ENCODE measurements at regions not wholly inside any gene's neighbourhood (a gene's known extent, or its start where the extent isn't known, plus 50 kb on each side); places are given as distances from the start of the nearest gene placed in this dataset.
"Not testable (repeated sequence)": the region's sequence is repeated elsewhere in the genome, so short reads cannot be mapped to it uniquely, and the experiment has no call there.

DNA sequence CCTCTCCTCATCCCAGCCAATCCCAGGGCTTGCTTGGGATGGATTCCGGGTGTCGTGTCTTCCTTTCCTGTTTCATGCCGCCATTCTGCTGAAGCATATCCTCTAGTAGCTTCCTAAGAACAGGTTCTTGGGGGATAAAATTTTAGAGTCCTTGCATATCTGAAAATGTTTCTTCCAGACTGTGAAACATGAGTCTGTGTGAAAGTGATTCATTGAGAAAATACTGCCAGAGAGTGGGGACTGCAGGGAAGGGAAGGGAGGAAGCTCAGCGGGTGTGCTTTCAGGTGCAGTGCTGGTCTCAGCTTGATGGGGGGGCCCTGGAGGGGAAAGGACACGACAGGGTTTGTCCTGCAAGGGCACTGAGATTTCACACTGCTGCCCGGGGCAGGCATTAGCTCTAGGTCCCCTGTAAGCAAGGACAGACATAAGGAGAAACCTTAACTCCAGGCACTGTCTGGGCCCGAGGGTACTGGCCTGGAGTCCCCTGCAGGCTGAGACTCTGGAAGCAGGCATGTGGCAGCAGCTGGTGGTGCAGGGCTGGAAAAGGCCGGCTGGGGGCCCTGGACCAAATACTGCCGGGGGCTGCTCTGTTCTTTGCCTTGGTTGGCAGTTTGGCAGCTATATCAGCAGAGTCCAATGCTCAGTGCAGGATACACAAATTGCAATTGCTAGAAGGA, 97.6 kb upstream of the HS6ST1 start:
- DNase-seq = no peak

GRCh38 chr2:128416806-128417205, 98.1 kb upstream of the HS6ST1 start:
- DNase-seq = no peak

- DNase-seq = not testable (repeated sequence)
These were observed 98.6 kb upstream of the HS6ST1 start for GRCh38 chr2:128417264-128417663.

- DNase-seq = no peak
These were observed 101.5 kb upstream of the HS6ST1 start for GRCh38 chr2:128420131-128420530.

GRCh38 chr2:128420776-128421175, 102.1 kb upstream of the HS6ST1 start:
- DNase-seq = no peak

DNA sequence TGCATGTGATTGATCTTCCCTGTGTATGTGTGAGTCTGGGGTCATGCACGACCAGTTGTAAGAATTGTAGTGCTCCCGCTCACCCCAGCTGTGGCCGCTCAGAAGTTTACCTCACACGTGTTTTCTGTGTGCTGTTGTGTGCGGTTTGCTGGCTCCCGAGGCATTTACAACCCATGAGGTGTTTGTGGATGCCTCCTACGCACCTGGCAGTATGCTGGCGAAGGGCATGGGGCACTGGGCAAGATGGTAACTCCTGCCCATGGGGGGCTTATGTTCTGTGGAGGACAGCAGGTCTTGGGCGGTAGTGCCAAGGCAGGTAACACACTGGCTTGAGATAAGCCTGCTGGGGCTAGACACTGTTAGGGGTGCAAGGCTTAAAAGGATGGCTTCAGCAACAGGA, 102.6 kb upstream of the HS6ST1 start:
- DNase-seq = no peak

GRCh38 chr2:128421861-128422311, 103.2 kb upstream of the HS6ST1 start:
- DNase-seq = no peak

DNA sequence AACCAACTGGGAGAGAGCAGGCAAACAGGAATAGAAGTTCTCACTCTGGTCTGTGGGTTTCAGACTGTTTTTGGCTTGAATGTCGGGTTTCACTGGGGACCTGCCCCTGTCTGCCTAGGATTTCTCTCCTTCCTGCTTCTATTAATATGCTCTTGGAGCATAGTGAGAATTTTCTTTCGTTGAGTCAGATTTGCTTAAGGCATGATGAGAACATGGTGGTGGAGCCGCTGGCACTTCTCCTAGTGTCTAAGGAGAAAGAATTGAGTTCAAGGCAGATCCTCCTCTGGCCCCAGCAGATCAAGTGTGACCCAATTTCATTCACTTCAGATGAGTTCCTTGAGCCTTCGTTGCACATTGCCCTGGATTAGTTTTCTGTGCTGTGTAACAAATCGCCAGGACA, 103.9 kb upstream of the HS6ST1 start:
- DNase-seq = no peak

DNA sequence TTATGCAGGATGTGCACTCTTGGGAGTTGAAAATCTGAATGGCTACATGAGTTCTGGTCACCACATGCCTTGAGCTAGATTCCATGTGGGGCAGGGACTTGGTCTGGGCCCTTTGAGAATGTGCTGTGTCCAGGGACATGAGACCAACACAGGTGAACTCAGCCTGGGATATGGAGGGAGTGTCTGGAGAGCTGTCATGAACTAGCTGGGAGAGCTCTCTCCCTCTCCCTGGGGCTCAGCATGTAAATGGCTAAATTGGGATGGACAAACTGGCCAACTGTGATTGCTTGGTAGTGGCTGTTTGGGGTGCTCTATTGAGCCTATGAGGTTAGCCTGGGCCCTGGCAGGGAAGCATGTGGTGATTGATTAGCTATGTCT, 105.1 kb upstream of the HS6ST1 start:
- no peak for DNase-seq

GRCh38 chr2:128424406-128425171, 105.9 kb upstream of the HS6ST1 start:
- DNase-seq = no peak

GRCh38 chr2:128425216-128425615, 106.5 kb upstream of the HS6ST1 start:
- no peak for DNase-seq

DNA sequence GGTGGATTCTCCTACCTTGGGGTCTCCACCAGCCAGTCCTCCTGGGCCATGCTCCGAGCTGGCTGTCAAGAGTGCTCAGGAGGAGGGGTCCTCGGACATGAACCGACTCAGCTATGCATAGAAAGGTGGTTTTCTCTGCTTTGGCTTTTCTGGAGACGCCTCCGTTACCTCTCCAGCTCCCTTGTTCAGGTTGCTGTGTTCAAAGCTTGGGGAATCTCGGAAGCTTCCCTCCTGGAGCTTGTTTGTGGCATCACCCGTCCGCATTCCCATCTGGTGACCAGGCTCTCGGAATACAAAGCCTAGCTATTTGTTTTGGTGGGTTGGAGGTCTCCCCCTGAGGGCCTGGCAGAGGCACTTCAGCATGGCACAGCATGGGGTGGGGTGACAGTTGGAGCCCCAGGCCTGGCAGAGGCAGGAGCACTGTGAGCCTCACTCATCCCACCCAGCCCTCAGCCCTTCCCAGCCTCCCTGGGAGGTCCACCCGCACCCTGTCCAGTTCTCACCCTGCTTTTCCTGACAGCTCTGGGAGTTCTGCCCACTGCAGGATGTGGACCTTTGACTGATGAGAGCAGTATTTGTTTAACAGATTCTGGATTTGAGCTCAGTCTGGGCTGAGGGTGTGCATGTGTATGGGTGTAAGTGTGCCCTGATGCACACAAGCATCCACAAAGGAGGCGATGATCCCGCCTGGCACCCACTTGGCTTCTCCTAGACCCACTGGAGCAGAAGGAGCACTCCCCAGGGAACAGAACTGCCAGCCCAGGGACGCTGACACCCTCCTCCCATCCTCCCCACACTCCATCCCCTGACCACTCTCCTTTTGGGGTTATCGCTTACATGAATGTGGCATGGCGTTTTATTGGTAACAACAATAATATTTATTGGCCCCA, 107.3 kb upstream of the HS6ST1 start:
- DNase-seq = no peak

- DNase-seq = no peak
These were observed 108.7 kb upstream of the HS6ST1 start for GRCh38 chr2:128427413-128427755.

- DNase-seq = no peak
These were observed 109.7 kb upstream of the HS6ST1 start for GRCh38 chr2:128428415-128428814.

DNA sequence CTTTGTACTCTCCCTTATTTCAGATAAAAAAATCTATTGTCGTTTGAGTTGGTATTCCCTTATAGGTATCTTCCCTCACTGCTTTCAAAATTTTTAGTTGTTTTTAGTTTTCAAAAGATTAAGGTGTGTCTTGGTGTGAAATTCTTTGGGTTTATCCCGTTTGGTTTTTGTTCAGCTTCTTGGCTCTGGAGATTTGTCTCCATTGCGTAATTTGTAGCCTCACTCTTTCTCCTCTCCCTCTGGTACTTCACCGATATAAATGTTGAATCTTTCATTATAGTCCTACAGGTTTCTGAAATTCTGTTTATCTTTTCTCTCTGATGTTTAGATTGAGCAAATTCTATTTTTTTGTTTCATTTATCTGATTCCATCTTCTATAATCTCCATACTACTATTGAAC, 113.8 kb upstream of the HS6ST1 start:
- no peak for DNase-seq

DNA sequence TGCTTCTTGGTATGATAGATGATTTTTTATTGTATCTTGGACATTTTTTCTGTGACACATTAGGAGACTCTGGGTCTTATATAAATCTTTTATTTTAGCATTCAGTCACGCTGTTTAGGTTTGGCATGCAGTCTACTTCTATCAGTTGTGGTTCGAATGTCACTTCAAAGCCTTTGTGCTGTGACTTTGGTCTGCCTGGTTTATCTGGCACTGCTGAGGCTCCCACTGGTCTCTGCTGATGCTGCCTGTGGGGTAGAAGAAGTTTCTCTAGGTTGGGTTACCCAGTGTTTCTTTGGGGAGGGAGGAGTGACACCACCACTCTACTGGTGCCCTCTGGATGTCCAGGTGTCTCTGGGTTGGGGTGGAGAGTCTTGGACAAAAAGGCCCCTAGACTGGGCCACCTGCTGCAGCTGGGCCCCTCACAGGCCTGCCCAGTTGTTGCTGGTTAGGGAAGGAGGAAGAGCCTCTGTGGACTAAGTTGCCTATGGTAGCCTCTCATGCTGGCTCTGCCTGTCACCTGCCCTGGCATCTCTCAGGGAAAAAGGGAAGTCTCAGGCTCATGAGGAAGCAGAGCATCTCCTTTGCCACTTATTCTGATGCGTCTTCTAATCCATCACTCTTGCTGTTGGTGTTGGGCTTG, 115.4 kb upstream of the HS6ST1 start:
- DNase-seq = no peak

GRCh38 chr2:128435576-128436478, 117.2 kb upstream of the HS6ST1 start:
- no peak for DNase-seq

- DNase-seq = no peak
These were observed 118.0 kb upstream of the HS6ST1 start for GRCh38 chr2:128436479-128437203.

GRCh38 chr2:128437204-128437565, 118.5 kb upstream of the HS6ST1 start:
- no peak for DNase-seq

GRCh38 chr2:128438091-128438490, 119.4 kb upstream of the HS6ST1 start:
- DNase-seq = no peak

- DNase-seq = no peak
These were observed 119.9 kb upstream of the HS6ST1 start for GRCh38 chr2:128438586-128438985.
